ENCODE measurements at regions not wholly inside any gene's neighbourhood (a gene's known extent, or its start where the extent isn't known, plus 50 kb on each side); places are given as distances from the start of the nearest gene placed in this dataset.
A peak's percentile ranks its signal among the peaks of the same experiment; 100 is the strongest.
"Not testable (repeated sequence)": the region's sequence is repeated elsewhere in the genome, so short reads cannot be mapped to it uniquely, and the experiment has no call there.

DNA sequence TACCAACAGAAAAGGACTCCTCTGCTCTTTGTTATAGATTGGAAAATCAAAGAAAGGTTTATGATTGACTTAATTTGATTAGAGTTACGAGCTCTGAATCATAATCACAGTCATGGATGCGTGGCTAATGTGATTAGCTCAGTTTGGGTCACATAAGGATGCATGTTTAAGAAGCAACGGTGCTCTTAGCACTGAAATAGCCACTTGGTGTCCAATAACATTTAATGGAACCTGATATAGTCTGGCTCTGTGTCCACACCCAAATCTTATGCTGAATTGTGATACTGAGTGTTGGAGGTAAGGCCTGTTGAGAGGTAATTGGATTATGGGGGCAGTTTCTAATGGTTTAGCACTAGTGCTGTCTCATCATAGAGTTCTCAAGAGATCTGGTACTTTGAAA, 501.6 kb downstream of the SLC6A15 start:
- no peak overlapping the region for H3K4me2 ChIP-seq (ENCODE audit: low read length)
- no peaks in the 10 kb centered on the region for H3K27me3 ChIP-seq (ENCODE audit: low read depth, low read length)
- no peak overlapping the region for H2AFZ ChIP-seq (ENCODE audit: low read depth, low read length)
- no peaks in the 10 kb centered on the region for H3K79me2 ChIP-seq (ENCODE audit: low read length)
- no peak overlapping the region for H3K27ac ChIP-seq (ENCODE audit: low read length)
- no peaks in the 10 kb centered on the region for H3K4me1 ChIP-seq (ENCODE audit: low read length)
- H3K36me3 ChIP-seq (replicated peaks; ENCODE audit: low read depth, low read length): no peaks in the 10 kb centered on the region
- H4K20me1 ChIP-seq (ENCODE audit: insufficient read depth, low read length): no peaks in the 10 kb centered on the region
- H3K4me3 ChIP-seq (ENCODE audit: low read length): no peak overlapping the region
- no peak for TF ChIP-seq EZH2phosphoT487 (IDR thresholded peaks at IDR 0.05; ENCODE audit: low read depth)
- TF ChIP-seq, protein P1, sequence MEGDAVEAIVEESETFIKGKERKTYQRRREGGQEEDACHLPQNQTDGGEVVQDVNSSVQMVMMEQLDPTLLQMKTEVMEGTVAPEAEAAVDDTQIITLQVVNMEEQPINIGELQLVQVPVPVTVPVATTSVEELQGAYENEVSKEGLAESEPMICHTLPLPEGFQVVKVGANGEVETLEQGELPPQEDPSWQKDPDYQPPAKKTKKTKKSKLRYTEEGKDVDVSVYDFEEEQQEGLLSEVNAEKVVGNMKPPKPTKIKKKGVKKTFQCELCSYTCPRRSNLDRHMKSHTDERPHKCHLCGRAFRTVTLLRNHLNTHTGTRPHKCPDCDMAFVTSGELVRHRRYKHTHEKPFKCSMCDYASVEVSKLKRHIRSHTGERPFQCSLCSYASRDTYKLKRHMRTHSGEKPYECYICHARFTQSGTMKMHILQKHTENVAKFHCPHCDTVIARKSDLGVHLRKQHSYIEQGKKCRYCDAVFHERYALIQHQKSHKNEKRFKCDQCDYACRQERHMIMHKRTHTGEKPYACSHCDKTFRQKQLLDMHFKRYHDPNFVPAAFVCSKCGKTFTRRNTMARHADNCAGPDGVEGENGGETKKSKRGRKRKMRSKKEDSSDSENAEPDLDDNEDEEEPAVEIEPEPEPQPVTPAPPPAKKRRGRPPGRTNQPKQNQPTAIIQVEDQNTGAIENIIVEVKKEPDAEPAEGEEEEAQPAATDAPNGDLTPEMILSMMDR (IDR thresholded peaks at IDR 0.05; ENCODE audit: low read depth, low read length): no peak
- no peak overlapping the region for H3K9ac ChIP-seq (ENCODE audit: low read length)
- no peaks in the 10 kb centered on the region for H3K9me3 ChIP-seq (ENCODE audit: insufficient read depth, low read length)

DNA sequence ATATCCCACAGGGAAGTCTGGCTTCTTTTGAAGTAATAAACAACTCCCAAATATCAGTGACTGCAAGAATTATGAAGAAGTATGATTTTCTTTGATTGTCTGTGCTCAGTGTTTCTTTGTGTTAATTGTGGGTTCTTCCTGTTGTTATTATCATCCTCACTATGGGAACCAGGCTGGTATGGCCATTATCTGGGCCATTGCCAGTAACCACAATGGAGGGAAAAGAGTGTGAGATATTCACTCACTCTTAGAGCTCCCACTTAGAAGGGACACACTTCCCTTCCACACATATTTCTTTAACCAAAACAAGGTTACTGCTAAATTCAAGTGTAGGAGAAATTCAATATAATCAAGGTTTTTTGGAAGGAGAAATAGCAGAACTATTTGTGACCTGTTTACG, 503.7 kb downstream of the SLC6A15 start:
- Histone ChIP-seq H3K9me3 (ENCODE audit: insufficient read depth, low read length) (no peaks in the 10 kb centered on the region), H3K36me3 (replicated peaks; ENCODE audit: low read depth, low read length) (no peaks in the 10 kb centered on the region), H4K20me1 (ENCODE audit: insufficient read depth, low read length) (no peaks in the 10 kb centered on the region)

DNA sequence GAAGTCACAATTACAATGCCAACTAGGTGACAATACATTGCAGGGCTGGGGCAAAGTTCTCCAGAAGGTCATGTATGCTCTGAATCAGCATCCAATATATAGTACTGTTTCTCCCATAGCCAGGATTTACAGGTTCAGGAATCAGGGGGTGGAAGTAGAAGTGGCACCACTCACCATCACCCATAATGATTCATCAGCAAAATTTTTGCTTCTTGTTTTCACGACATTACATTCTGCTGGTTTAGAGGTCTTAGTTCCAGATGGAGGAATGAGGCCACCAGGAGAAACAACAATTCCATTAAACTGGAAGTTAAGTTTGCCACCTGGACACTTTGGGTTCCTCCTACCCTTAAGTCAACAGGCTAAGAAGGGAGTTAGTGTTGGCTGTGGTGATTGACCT, 505.9 kb downstream of the SLC6A15 start:
- not testable (repeated sequence) for H3K4me3 ChIP-seq (ENCODE audit: low read length); H3K79me2 ChIP-seq (ENCODE audit: low read length); H3K9me3 ChIP-seq (ENCODE audit: insufficient read depth, low read length); H3K4me1 ChIP-seq (ENCODE audit: low read length); H3K9ac ChIP-seq (ENCODE audit: low read length); H3K4me2 ChIP-seq (ENCODE audit: low read length); H3K36me3 ChIP-seq (replicated peaks; ENCODE audit: low read depth, low read length); H3K27me3 ChIP-seq (ENCODE audit: low read depth, low read length); H4K20me1 ChIP-seq (ENCODE audit: insufficient read depth, low read length); H3K27ac ChIP-seq (ENCODE audit: low read length); H2AFZ ChIP-seq (ENCODE audit: low read depth, low read length)

More for the DNA sequence above, 503.7 kb downstream of the SLC6A15 start:
- H3K4me3 ChIP-seq (ENCODE audit: low read length): no peak overlapping the region
- H3K4me2 ChIP-seq (ENCODE audit: low read length): no peak overlapping the region
- no peak overlapping the region for H3K9ac ChIP-seq (ENCODE audit: low read length)
- no peak for TF ChIP-seq EZH2phosphoT487 (IDR thresholded peaks at IDR 0.05; ENCODE audit: low read depth)
- TF ChIP-seq, protein P1 (IDR thresholded peaks at IDR 0.05; ENCODE audit: low read depth, low read length): no peak
- no peaks in the 10 kb centered on the region for H3K79me2 ChIP-seq (ENCODE audit: low read length)
- no peaks in the 10 kb centered on the region for H3K27me3 ChIP-seq (ENCODE audit: low read depth, low read length)
- no peak overlapping the region for H3K27ac ChIP-seq (ENCODE audit: low read length)
- no peak overlapping the region for H2AFZ ChIP-seq (ENCODE audit: low read depth, low read length)
- no peaks in the 10 kb centered on the region for H3K4me1 ChIP-seq (ENCODE audit: low read length)

DNA sequence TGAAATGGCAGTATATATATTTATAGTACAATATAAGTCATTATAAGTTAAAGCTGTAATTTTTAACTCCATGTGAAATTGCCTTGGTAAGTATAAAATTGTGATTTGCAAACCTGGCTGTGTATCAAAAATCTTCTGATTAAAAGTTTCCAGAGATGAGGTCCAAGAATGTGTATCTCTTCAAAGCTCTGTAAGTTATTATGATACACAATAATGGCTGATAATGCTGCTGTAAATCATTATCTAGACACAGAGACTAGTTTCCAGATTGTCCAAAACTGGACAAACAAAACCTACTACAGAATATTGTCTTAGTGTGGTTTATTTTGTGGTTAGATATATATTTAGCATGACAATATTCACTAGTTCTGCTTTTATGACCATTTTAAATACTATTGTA, 514.8 kb downstream of the SLC6A15 start:
- no peaks in the 10 kb centered on the region for H3K36me3 ChIP-seq (replicated peaks; ENCODE audit: low read depth, low read length)
- H3K9me3 ChIP-seq (ENCODE audit: insufficient read depth, low read length): no peaks in the 10 kb centered on the region
- TF ChIP-seq, protein P1 (IDR thresholded peaks at IDR 0.05; ENCODE audit: low read depth, low read length): no peak
- H3K9ac ChIP-seq (ENCODE audit: low read length): no peak overlapping the region
- no peak overlapping the region for H3K4me3 ChIP-seq (ENCODE audit: low read length)
- no peak overlapping the region for H3K27ac ChIP-seq (ENCODE audit: low read length)
- H3K4me2 ChIP-seq (ENCODE audit: low read length): no peak overlapping the region
- H4K20me1 ChIP-seq (ENCODE audit: insufficient read depth, low read length): no peaks in the 10 kb centered on the region
- H3K79me2 ChIP-seq (ENCODE audit: low read length): no peaks in the 10 kb centered on the region
- no peak overlapping the region for H2AFZ ChIP-seq (ENCODE audit: low read depth, low read length)
- no peaks in the 10 kb centered on the region for H3K4me1 ChIP-seq (ENCODE audit: low read length)
- H3K27me3 ChIP-seq (ENCODE audit: low read depth, low read length): no peaks in the 10 kb centered on the region

DNA sequence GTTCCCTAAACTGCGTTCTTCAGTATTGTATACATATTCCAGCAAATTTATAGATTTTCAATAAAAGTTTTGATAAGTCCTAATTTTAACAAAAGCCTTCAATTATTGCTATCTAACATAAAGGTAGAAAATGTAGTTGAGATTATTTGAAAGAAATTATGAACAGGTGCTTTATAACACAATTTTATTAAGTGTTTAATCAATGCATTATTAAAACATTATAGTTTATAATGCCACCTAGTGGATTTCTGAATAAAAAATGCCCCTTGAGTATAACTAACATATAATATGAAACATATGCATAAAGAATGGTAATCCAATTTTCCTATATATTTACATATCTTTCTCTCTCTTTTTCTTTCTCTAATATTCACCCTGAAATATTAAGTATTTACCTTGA, 515.3 kb downstream of the SLC6A15 start:
- H3K9me3 ChIP-seq (ENCODE audit: insufficient read depth, low read length): no peaks in the 10 kb centered on the region
- no peak overlapping the region for H3K9ac ChIP-seq (ENCODE audit: low read length)
- H3K79me2 ChIP-seq (ENCODE audit: low read length): no peaks in the 10 kb centered on the region
- no peak overlapping the region for H3K4me2 ChIP-seq (ENCODE audit: low read length)
- H2AFZ ChIP-seq (ENCODE audit: low read depth, low read length): no peak overlapping the region
- no peak overlapping the region for H3K27ac ChIP-seq (ENCODE audit: low read length)
- no peaks in the 10 kb centered on the region for H3K36me3 ChIP-seq (replicated peaks; ENCODE audit: low read depth, low read length)
- TF ChIP-seq, protein P1 (IDR thresholded peaks at IDR 0.05; ENCODE audit: low read depth, low read length): peak; percentile 51
- TF ChIP-seq EZH2phosphoT487 (IDR thresholded peaks at IDR 0.05; ENCODE audit: low read depth): no peak
- H4K20me1 ChIP-seq (ENCODE audit: insufficient read depth, low read length): no peaks in the 10 kb centered on the region
- no peak overlapping the region for H3K4me3 ChIP-seq (ENCODE audit: low read length)
- no peaks in the 10 kb centered on the region for H3K27me3 ChIP-seq (ENCODE audit: low read depth, low read length)
- H3K4me1 ChIP-seq (ENCODE audit: low read length): no peaks in the 10 kb centered on the region

DNA sequence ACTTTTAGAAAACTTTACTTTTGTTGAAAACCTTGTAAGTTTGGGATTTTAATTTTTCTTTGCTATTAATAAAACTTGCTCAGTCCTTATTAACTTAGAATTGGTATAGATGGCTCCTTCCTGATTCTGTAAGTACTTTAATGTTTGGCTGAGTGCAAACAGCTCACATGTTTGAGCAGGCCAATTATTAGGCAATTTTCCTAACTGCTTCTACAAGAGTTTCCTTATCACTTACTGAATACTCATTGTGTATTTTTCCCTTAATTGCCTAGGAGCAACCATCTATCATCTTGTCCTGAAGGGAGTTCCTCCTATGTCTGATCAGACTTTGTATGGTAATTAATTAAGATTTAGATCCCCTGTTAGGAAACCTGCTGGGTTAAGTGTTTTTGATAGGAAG, 521.4 kb downstream of the SLC6A15 start:
- not testable (repeated sequence) for H3K9ac ChIP-seq (ENCODE audit: low read length); H3K9me3 ChIP-seq (ENCODE audit: insufficient read depth, low read length); H3K79me2 ChIP-seq (ENCODE audit: low read length); H3K27me3 ChIP-seq (ENCODE audit: low read depth, low read length); H3K27ac ChIP-seq (ENCODE audit: low read length); H3K36me3 ChIP-seq (replicated peaks; ENCODE audit: low read depth, low read length); H3K4me2 ChIP-seq (ENCODE audit: low read length); H3K4me1 ChIP-seq (ENCODE audit: low read length); H3K4me3 ChIP-seq (ENCODE audit: low read length); H2AFZ ChIP-seq (ENCODE audit: low read depth, low read length); H4K20me1 ChIP-seq (ENCODE audit: insufficient read depth, low read length)
